ENCODE measurements at regions not wholly inside any gene's neighbourhood (a gene's known extent, or its start where the extent isn't known, plus 50 kb on each side); places are given as distances from the start of the nearest gene placed in this dataset.

DNA sequence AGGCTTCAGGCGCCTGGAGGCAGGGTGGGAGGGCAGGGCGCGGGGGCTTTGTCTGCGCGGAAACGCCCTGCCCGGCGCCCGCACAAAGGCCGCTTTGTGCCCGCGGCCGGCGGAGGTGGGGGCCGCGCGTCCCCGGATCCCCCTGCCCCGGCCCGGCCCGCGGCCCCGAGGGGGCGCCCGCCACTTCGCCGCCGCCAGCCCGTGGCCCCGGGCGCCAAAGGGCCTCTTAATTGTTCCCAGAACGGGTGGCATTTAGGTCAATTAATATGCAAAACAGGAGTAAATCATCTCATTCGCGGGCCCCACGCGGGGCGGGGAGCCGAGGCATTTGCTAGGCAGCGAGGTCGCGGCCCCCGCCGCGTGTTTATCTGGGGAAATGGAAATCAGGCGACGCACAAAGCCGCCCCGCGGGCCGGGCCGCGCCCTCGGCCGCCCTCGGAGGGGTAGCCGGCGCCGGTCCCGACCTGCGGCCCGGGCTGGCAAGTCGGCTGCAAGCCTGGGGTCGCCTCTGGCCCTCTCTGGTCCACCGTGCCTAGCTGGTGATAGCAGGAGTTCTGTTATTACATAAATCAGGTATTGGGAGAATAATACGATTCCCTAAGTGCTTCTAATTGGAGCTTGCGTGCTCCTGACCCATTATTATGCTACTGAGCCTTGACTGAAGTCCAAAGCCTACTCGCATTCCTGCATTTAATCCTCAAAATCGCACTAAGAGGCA is 148.2 kb upstream of the GLI2 start:
- no peak overlapping the region for H3K4me3 ChIP-seq
- H3K9me3 ChIP-seq (ENCODE audit: low read depth) = no peaks in the 10 kb centered on the region
- H3K79me2 ChIP-seq = no peaks in the 10 kb centered on the region
- no peaks in the 10 kb centered on the region for H3K9me2 ChIP-seq (replicated peaks; ENCODE audit: insufficient read depth)
- no peak overlapping the region for H3K27ac ChIP-seq
- no peak for DNase-seq (ENCODE audit: low spot score)
- H4K20me1 ChIP-seq (ENCODE audit: insufficient read depth, poor library complexity, severe bottlenecking) = no peaks in the 10 kb centered on the region
- H3K4me1 ChIP-seq (ENCODE audit: insufficient read depth) = peaks cover 8% of the 10 kb centered on the region
- peak overlapping the region; percentile 80 for H3K4me2 ChIP-seq
- H2AFZ ChIP-seq = peak overlapping the region; percentile 60
- WGBS (ENCODE audit: low lambda C conversion rate, missing lambda C conversion rate) = 9% methylated on average over 42 of the region's 68 CpGs
- no peaks in the 10 kb centered on the region for H3K36me3 ChIP-seq (replicated peaks; ENCODE audit: insufficient read depth, low read depth)
- TF ChIP-seq EZH2 (IDR thresholded peaks at IDR 0.05; ENCODE audit: borderline replicate concordance) = no peak
- no peak for TF ChIP-seq EZH2phosphoT487 (IDR thresholded peaks at IDR 0.05; ENCODE audit: low read depth, severe bottlenecking, unreplicated experiment)
- TF ChIP-seq, protein P1, sequence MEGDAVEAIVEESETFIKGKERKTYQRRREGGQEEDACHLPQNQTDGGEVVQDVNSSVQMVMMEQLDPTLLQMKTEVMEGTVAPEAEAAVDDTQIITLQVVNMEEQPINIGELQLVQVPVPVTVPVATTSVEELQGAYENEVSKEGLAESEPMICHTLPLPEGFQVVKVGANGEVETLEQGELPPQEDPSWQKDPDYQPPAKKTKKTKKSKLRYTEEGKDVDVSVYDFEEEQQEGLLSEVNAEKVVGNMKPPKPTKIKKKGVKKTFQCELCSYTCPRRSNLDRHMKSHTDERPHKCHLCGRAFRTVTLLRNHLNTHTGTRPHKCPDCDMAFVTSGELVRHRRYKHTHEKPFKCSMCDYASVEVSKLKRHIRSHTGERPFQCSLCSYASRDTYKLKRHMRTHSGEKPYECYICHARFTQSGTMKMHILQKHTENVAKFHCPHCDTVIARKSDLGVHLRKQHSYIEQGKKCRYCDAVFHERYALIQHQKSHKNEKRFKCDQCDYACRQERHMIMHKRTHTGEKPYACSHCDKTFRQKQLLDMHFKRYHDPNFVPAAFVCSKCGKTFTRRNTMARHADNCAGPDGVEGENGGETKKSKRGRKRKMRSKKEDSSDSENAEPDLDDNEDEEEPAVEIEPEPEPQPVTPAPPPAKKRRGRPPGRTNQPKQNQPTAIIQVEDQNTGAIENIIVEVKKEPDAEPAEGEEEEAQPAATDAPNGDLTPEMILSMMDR (IDR thresholded peaks at IDR 0.05; ENCODE audit: poor library complexity) = no peak
- peaks cover 21% of the 10 kb centered on the region for H3K27me3 ChIP-seq

DNA sequence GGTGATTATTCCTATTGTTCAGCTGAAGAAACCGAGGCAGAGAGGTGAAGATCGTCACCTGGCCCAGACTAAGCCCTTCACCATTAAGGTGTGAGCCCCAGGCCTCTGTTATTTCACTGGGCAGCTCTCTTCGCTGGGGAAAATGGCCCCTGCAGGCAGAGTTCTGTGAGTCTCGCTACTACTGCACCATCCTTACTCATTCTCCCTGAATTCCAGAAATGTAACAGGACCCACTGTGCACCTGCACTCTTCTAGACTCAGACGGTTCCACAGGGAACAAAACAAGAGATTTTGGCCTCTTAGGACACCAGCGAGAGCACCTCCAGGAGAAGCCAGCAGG is 147.7 kb upstream of the GLI2 start:
- no peak overlapping the region for H3K27ac ChIP-seq
- no peak for DNase-seq (ENCODE audit: low spot score)
- H3K27me3 ChIP-seq = peaks cover 21% of the 10 kb centered on the region
- no peaks in the 10 kb centered on the region for H3K9me3 ChIP-seq (ENCODE audit: low read depth)
- 64% methylated on average over 6 of the region's 6 CpGs for WGBS (ENCODE audit: low lambda C conversion rate, missing lambda C conversion rate)
- no peak overlapping the region for H2AFZ ChIP-seq
- H4K20me1 ChIP-seq (ENCODE audit: insufficient read depth, poor library complexity, severe bottlenecking) = no peaks in the 10 kb centered on the region
- peaks cover 8% of the 10 kb centered on the region for H3K4me1 ChIP-seq (ENCODE audit: insufficient read depth)
- H3K4me2 ChIP-seq = peak overlapping the region; percentile 80
- no peaks in the 10 kb centered on the region for H3K36me3 ChIP-seq (replicated peaks; ENCODE audit: insufficient read depth, low read depth)
- H3K9me2 ChIP-seq (replicated peaks; ENCODE audit: insufficient read depth) = no peaks in the 10 kb centered on the region
- TF ChIP-seq EZH2phosphoT487 (IDR thresholded peaks at IDR 0.05; ENCODE audit: low read depth, severe bottlenecking, unreplicated experiment) (no peak), EZH2 (IDR thresholded peaks at IDR 0.05; ENCODE audit: borderline replicate concordance) (no peak)
- TF ChIP-seq, protein P1 (IDR thresholded peaks at IDR 0.05; ENCODE audit: poor library complexity) = no peak
- no peak overlapping the region for H3K4me3 ChIP-seq
- H3K79me2 ChIP-seq = no peaks in the 10 kb centered on the region

DNA sequence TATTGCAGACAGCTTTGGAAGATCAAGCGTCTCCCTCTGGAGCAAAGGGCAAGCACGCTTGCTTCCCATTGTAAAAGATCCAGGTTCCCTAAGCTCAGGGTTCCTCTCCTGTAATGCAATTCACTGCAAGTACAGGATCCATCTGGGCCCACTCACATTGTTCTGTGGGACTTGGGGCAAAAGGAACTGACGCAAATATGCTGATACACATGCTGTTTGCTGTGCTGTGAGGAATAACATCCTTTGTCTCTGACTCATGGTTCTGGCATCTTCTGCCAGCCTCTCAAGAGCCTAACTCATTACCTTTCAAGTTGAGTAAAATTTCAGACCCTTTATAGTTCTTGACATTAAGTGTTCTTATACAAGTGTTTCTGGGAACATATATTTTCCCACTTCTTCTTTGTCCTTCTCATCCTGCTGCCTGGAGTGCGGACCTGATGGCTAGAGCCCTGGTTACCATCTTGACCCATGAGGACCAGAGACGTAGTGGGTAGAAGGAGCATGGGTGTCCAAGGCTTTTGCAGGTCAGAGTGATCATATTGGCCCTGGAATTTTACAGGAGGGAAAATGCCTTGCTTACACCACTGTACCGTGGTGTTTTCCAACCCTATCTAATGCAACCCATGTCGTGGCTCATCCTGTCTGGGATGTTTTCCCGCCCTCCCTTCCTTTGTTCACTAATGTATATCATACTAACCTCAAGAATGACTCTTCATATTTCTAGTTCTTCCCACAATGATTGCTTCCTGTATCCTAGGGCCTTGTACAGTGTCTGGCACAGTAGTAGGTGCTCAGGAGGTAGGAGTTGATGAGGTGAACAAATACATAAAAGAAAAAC is 145.7 kb upstream of the GLI2 start:
- Histone ChIP-seq H3K27ac (peak overlapping the region; percentile 0), H3K4me3 (no peak overlapping the region), H3K79me2 (no peaks in the 10 kb centered on the region), H3K4me1 (ENCODE audit: insufficient read depth) (peaks cover 8% of the 10 kb centered on the region), H3K9me2 (replicated peaks; ENCODE audit: insufficient read depth) (no peaks in the 10 kb centered on the region), H2AFZ (no peak overlapping the region), H3K36me3 (replicated peaks; ENCODE audit: insufficient read depth, low read depth) (no peaks in the 10 kb centered on the region), H4K20me1 (ENCODE audit: insufficient read depth, poor library complexity, severe bottlenecking) (no peaks in the 10 kb centered on the region), H3K9me3 (ENCODE audit: low read depth) (no peaks in the 10 kb centered on the region), H3K27me3 (peaks cover 21% of the 10 kb centered on the region), H3K4me2 (no peak overlapping the region)
- TF ChIP-seq EZH2 (IDR thresholded peaks at IDR 0.05; ENCODE audit: borderline replicate concordance) (no peak), EZH2phosphoT487 (IDR thresholded peaks at IDR 0.05; ENCODE audit: low read depth, severe bottlenecking, unreplicated experiment) (no peak)
- TF ChIP-seq, protein P1 (IDR thresholded peaks at IDR 0.05; ENCODE audit: poor library complexity) = no peak
- peak; percentile 55 for DNase-seq (ENCODE audit: low spot score)
- 81% methylated on average over 8 of the region's 8 CpGs for WGBS (ENCODE audit: low lambda C conversion rate, missing lambda C conversion rate)

Measured in hepatocyte (in vitro differentiated cells).